Mammary epithelial cell (primary cell): ENCODE measurements at regions not wholly inside any gene's neighbourhood (a gene's known extent, or its start where the extent isn't known, plus 50 kb on each side); places are given as distances from the start of the nearest gene placed in this dataset.

Experiments
- EZH2 ChIP-seq: IDR thresholded peaks from 2 replicates; pipeline ENCODE4 v1.6.1; 2012; ENCODE audit warnings: low read length, inconsistent platforms, borderline replicate concordance
- TF ChIP-seq, protein P1 (sequence below), 2 donors: IDR thresholded peaks in 1 of 2; conservative IDR thresholded peaks in 1 of 2; 2 replicates each; pipeline ENCODE4 v1.5.1; 2011 to 2012; ENCODE audit warnings: inconsistent platforms in 2 of 2, low read length in 2 of 2, mild to moderate bottlenecking in 2 of 2, control low read depth in 1 of 2, low read depth in 1 of 2; ENCODE audit not compliant: insufficient read depth in 1 of 2; ENCODE audit errors: extremely low read depth in 1 of 2

DNA sequence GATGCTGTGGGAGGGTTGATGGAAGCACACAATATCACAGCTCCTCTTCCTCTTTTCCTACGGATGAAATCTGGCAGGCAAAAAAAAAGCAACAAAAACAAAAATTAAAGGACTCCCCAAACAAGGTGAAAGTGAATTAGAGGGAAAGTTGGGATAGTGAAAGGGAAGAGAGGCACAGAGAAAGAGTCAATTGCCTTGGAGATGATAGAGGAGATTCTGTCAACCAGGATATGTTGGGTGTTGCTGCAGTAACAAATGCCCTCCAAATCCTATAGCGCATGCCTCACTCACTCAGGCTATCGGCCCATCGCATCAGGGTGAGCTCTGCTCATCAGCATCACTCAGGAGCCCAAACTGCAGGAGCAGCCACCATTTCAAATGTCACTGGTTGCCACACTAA, 119.1 kb downstream of the DLEU7 start:
- TF ChIP-seq, protein P1, sequence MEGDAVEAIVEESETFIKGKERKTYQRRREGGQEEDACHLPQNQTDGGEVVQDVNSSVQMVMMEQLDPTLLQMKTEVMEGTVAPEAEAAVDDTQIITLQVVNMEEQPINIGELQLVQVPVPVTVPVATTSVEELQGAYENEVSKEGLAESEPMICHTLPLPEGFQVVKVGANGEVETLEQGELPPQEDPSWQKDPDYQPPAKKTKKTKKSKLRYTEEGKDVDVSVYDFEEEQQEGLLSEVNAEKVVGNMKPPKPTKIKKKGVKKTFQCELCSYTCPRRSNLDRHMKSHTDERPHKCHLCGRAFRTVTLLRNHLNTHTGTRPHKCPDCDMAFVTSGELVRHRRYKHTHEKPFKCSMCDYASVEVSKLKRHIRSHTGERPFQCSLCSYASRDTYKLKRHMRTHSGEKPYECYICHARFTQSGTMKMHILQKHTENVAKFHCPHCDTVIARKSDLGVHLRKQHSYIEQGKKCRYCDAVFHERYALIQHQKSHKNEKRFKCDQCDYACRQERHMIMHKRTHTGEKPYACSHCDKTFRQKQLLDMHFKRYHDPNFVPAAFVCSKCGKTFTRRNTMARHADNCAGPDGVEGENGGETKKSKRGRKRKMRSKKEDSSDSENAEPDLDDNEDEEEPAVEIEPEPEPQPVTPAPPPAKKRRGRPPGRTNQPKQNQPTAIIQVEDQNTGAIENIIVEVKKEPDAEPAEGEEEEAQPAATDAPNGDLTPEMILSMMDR (conservative IDR thresholded peaks at IDR 0.05 in 1 of 2, IDR thresholded peaks at IDR 0.05 in 1 of 2; ENCODE audit: extremely low read depth in 1 of 2, insufficient read depth in 1 of 2, low read depth in 1 of 2, low read length in 2 of 2) = no peak
- TF ChIP-seq EZH2 = no peak
